Right atrium auricular region (tissue), 2 donors: ENCODE measurements at regions not wholly inside any gene's neighbourhood (a gene's known extent, or its start where the extent isn't known, plus 50 kb on each side); places are given as distances from the start of the nearest gene placed in this dataset.

Experiments used
- DNase-seq: peaks from one replicate; pipeline ENCODE4 v3.0.0-alpha.2; 2019; ENCODE audit warnings: low spot score
- H3K27ac ChIP-seq, 2 donors: fragments of 200-600 bp; sonication (generic); 1 replicate in 1 of 2; 2 replicates in 1 of 2; pipeline ENCODE4 v1.5.1; 2016 to 2019
- H3K27me3 ChIP-seq, 2 donors: fragments of 200-600 bp; sonication (generic); one replicate each; pipeline versions ENCODE4 v1.5.1 to v1.6.0; 2017 to 2019
- H3K36me3 ChIP-seq: fragments of 200-600 bp; sonication (generic); one replicate; pipeline ENCODE4 v1.5.1; 2016
- H3K4me1 ChIP-seq, 2 donors: fragments of 200-600 bp; sonication (generic); one replicate each; pipeline versions ENCODE4 v1.5.1 to v1.6.0; 2017 to 2019
- H3K4me3 ChIP-seq, 2 donors: fragments of 200-600 bp; sonication (generic); 1 replicate in 1 of 2; 2 replicates in 1 of 2; pipeline ENCODE4 v1.5.1; 2017 to 2019; ENCODE audit warnings: mild to moderate bottlenecking in 1 of 2, moderate library complexity in 1 of 2
- H3K9me3 ChIP-seq, 2 donors: fragments of 200-600 bp; sonication (generic); one replicate each; pipeline ENCODE4 v1.5.1; 2019
- TF ChIP-seq, protein P1 (sequence below), 2 donors: fragments of 200-600 bp; sonication (generic); IDR thresholded peaks; one replicate each; pipeline ENCODE4 v1.5.1; 2019; ENCODE audit warnings: antibody characterized with exemption in 2 of 2

- Histone ChIP-seq H3K27me3 (no peaks in the 10 kb centered on the region), H3K4me1 (no peaks in the 10 kb centered on the region), H3K4me3 (no peak overlapping the region), H3K9me3 (no peaks in the 10 kb centered on the region), H3K27ac (no peak overlapping the region), H3K36me3 (no peaks in the 10 kb centered on the region)
- TF ChIP-seq, protein P1, sequence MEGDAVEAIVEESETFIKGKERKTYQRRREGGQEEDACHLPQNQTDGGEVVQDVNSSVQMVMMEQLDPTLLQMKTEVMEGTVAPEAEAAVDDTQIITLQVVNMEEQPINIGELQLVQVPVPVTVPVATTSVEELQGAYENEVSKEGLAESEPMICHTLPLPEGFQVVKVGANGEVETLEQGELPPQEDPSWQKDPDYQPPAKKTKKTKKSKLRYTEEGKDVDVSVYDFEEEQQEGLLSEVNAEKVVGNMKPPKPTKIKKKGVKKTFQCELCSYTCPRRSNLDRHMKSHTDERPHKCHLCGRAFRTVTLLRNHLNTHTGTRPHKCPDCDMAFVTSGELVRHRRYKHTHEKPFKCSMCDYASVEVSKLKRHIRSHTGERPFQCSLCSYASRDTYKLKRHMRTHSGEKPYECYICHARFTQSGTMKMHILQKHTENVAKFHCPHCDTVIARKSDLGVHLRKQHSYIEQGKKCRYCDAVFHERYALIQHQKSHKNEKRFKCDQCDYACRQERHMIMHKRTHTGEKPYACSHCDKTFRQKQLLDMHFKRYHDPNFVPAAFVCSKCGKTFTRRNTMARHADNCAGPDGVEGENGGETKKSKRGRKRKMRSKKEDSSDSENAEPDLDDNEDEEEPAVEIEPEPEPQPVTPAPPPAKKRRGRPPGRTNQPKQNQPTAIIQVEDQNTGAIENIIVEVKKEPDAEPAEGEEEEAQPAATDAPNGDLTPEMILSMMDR (IDR thresholded peaks at IDR 0.05): no peak
- no peak for DNase-seq
These were observed 317.4 kb upstream of the SOX11 start for GRCh38 chr2:5374762-5375161.

- no peaks in the 10 kb centered on the region for H3K27me3 ChIP-seq
- TF ChIP-seq, protein P1 (IDR thresholded peaks at IDR 0.05): no peak
- H3K27ac ChIP-seq: no peak overlapping the region
- H3K36me3 ChIP-seq: no peaks in the 10 kb centered on the region
- no peaks in the 10 kb centered on the region for H3K4me1 ChIP-seq
- no peaks in the 10 kb centered on the region for H3K9me3 ChIP-seq
- no peak overlapping the region for H3K4me3 ChIP-seq
- DNase-seq: no peak
These were observed 314.9 kb upstream of the SOX11 start for GRCh38 chr2:5377323-5377722.

GRCh38 chr2:5379811-5380210 lies 312.4 kb upstream of the SOX11 start:
- Histone ChIP-seq H3K9me3 (no peaks in the 10 kb centered on the region), H3K4me1 (no peaks in the 10 kb centered on the region), H3K4me3 (no peak overlapping the region), H3K27ac (no peak overlapping the region), H3K27me3 (no peaks in the 10 kb centered on the region), H3K36me3 (no peaks in the 10 kb centered on the region)
- DNase-seq: no peak
- TF ChIP-seq, protein P1 (IDR thresholded peaks at IDR 0.05): no peak

DNA sequence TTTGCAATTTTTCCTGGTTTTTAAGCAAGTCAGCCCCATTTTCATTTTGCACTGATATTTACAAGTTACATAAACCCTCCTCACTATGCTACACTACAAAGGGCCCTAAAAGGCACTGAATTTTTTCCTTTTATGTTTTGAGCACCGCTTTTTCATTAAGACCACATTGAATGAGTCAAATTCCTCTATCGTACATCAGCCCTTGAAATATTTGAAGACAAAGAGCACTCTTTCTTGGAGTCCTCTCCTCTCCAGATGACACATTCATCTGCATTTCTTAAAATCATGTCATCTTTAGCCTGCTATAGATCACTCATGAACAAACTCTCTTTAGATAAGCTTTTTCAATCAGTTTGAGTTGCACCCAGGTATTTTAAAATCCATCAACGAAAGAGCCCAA lies 306.6 kb upstream of the SOX11 start:
- H3K4me3 ChIP-seq: no peak overlapping the region
- no peaks in the 10 kb centered on the region for H3K27me3 ChIP-seq
- TF ChIP-seq, protein P1 (IDR thresholded peaks at IDR 0.05): no peak
- no peak for DNase-seq
- no peaks in the 10 kb centered on the region for H3K9me3 ChIP-seq
- H3K27ac ChIP-seq: no peak overlapping the region
- H3K36me3 ChIP-seq: no peaks in the 10 kb centered on the region
- no peaks in the 10 kb centered on the region for H3K4me1 ChIP-seq

DNA sequence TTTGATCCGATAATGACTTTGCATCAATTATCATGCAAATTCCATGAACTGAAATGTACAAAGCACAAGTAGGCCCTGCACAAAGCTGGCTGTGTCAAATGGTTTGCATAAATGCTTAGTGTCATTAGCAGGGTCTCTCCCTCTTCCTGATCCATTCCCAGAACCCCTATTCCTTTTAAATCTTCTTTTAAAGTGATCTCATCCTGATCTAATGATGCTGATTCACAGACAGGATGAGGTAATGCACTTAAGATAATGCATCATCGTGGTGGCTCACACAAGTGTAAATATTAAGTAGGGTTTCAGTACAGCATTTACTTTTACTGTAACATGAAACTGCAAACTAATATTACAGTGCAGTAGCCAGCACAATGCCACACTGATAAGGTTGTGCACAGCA lies 304.8 kb upstream of the SOX11 start:
- no peak for DNase-seq
- Histone ChIP-seq H3K9me3 (no peaks in the 10 kb centered on the region), H3K27me3 (no peaks in the 10 kb centered on the region), H3K36me3 (no peaks in the 10 kb centered on the region), H3K27ac (no peak overlapping the region), H3K4me1 (no peaks in the 10 kb centered on the region), H3K4me3 (no peak overlapping the region)
- TF ChIP-seq, protein P1 (IDR thresholded peaks at IDR 0.05): no peak

DNA sequence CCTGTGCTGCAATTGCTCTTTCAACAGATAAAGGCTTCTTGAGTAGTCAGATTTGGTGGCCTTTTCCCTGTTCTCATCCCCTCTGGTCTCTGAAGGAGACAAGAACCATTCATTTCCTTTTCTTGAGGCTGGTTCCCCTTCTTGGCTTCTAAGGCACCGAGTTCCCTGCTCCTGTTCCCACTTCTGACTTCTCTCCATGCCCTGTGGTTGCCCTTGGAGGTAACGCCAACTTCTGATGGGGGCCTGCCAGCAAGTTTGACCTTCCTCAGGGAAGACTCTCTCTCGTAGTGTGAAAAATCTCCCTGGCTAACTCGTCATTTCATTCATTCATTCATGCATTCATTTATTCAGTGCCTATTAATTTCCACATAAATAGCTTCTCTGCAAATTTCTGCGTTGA lies 302.4 kb upstream of the SOX11 start:
- Histone ChIP-seq H3K4me3 (no peak overlapping the region), H3K4me1 (no peaks in the 10 kb centered on the region), H3K27ac (no peak overlapping the region), H3K36me3 (no peaks in the 10 kb centered on the region), H3K27me3 (no peaks in the 10 kb centered on the region), H3K9me3 (no peaks in the 10 kb centered on the region)
- no peak for DNase-seq
- TF ChIP-seq, protein P1 (IDR thresholded peaks at IDR 0.05): no peak
